ENCODE measurements at regions not wholly inside any gene's neighbourhood (a gene's known extent, or its start where the extent isn't known, plus 50 kb on each side); places are given as distances from the start of the nearest gene placed in this dataset.

DNA sequence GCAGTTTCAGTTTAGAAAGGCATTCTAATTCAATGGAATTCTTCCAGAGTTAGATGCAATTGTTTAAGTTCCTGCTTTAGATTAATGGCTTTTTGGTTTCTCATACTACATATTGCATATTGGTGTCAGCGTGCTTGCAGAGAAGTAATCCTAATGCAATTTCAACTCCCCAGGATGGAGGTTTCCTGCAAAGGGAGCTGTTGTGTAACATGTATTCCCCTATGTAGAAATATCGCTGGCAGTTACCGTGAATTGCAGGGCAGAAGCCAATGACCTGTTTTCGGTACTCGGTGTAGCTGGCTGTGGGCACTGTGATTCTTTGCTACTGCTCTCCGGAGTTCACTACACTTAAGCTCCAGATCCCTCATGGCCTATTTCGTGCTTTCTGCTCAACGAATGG, 256.1 kb upstream of the PTBP2 start:
- TF ChIP-seq POLR2A (IDR thresholded peaks at IDR 0.05; ENCODE audit: low read depth, low read length), result no peak
- TF ChIP-seq POLR2AphosphoS5 (IDR thresholded peaks at IDR 0.05; ENCODE audit: low read depth, low read length), result no peak
- no peak for TF ChIP-seq TAF1 (IDR thresholded peaks at IDR 0.05; ENCODE audit: borderline replicate concordance, low read depth, low read length)

Measured in GM12892 (cell line).